GM20431 (cell line): ENCODE measurements at regions not wholly inside any gene's neighbourhood (a gene's known extent, or its start where the extent isn't known, plus 50 kb on each side); places are given as distances from the start of the nearest gene placed in this dataset.
"Not testable (repeated sequence)": the region's sequence is repeated elsewhere in the genome, so short reads cannot be mapped to it uniquely, and the experiment has no call there.

ENCODE experiments used
- in situ Hi-C: fragments of 300-500 bp; cut with MseI, MboI; formaldehyde crosslinking; loops from one replicate; pipeline ENCODE4 v1.15.0; 2020; ENCODE audit warnings: low sequenced_read_pairs; ENCODE audit not compliant: unreplicated experiment

- in situ Hi-C loops: no loop called here
Measured at GRCh38 chr6:165775721-165776120, 112.7 kb upstream of the PDE10A start.

DNA sequence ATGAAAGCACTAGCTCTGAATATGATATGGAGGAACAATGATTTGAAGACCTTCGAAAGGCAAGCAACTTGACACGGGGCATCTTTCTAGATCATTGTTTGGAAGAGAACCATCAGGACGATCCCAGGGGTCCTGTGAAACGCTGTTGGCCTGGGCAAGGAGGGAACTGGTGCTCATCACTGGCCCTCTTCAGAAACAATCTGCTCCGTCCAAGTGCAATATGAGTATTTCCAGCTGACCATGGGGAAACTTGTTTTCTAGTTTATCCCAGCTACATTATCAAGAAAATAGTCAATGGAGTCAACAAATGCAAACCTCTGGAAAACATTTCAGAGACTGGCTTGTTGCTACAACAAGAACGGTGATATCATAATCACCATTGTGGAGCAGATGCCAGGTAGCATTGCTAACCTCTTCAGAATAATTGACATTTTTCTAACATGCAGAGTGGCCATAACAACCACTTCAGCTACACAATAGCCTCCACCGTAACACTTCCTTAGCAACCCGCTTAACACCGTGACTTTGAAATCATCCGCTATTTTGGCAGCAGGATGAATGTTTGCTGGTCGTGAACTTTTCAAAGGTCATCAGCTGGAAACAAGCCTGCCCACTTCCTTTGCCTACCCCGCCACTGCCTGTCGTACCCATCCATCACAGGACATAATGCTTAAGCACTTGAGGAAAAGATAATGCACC is 112.0 kb upstream of the PDE10A start:
- in situ Hi-C loops: no loop called here

- in situ Hi-C loops: no loop called here
Measured at GRCh38 chr6:165770397-165771082, 107.5 kb upstream of the PDE10A start.

DNA sequence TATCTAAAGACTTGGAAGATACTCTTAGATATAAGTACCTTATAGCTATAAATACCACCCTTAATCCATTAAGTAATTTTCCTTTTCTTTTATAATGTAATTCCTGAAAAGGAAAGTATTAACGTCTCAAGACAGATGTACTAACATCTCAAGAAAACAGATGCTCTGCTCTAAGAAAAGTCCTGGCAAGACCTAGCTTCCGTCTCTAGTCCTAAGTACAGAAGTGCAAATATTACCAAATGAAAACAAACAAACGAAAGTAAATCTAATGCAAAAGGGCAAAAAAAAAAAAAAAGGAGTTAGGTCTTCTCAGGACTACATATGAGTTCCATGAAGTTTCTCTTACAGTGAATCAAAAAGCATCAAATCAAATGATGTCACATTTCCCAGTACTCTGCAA is 106.8 kb upstream of the PDE10A start:
- in situ Hi-C loops: no loop called here

DNA sequence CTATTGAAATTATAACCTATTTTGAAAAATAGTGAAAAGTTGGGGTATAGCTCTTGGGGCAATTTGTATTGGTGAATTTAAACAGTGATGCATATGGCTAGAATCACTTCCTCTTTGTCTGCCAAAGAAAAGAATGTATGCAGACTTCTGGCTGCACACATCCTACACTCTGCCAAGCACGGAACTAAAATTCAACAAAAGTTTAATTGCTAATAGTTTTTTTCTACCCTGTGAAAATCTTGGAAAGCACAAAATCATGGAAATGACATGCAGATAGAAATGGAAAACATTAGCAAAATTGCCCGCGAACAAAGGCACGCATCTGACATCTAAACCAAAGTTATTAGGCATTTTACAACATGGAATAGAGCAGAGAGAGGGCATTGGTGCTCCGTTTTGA is 106.4 kb upstream of the PDE10A start:
- in situ Hi-C loops: no loop called here

DNA sequence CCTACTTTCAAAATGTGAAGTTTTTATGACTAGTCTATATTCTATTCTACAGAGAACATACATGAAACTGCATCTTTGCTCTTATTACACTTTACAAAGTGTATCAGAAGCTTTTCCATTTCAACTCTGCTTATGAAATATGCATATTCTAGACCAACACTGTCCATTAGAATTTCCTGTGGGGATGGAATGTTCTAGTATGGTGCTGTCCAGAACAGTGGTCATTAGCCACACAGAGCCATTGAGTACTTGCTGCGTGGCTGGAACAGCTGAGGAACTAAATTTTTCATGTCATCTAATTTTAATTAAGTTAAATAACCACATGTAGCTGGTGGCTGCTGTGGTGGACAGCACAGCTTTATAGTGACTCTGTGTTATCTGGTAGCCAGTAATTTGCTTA is 105.9 kb upstream of the PDE10A start:
- in situ Hi-C loops: no loop called here

- in situ Hi-C loops: no loop called here
Measured at GRCh38 chr6:165767228-165767627, 104.2 kb upstream of the PDE10A start.

DNA sequence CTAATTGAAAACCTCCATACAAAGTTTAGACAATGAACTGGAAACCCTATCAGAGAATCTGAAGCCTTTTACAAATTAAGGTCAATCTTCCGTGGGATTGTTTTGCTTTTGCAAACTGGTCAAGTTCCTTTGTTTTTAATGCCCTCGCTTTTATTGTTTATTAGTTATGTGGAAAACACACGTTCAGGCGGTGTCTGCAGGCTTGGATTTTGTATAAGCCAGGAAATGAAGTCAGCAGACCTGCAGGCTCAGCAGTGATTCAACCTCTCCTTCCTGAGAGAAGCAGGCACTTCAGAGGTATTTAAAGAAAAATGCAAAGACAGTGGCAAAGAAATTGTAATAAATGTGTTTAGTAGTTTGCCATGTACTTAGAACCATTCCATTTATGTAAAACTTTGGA is 103.4 kb upstream of the PDE10A start:
- in situ Hi-C loops: no loop called here

GRCh38 chr6:165766026-165766425 is 103.0 kb upstream of the PDE10A start:
- in situ Hi-C loops: no loop called here

GRCh38 chr6:165765256-165765655 is 102.2 kb upstream of the PDE10A start:
- in situ Hi-C loops: not testable (repeated sequence)

GRCh38 chr6:165762876-165763275 is 99.8 kb upstream of the PDE10A start:
- in situ Hi-C loops: no loop called here

- in situ Hi-C loops: no loop called here
Measured at GRCh38 chr6:165762125-165762524, 99.1 kb upstream of the PDE10A start.

DNA sequence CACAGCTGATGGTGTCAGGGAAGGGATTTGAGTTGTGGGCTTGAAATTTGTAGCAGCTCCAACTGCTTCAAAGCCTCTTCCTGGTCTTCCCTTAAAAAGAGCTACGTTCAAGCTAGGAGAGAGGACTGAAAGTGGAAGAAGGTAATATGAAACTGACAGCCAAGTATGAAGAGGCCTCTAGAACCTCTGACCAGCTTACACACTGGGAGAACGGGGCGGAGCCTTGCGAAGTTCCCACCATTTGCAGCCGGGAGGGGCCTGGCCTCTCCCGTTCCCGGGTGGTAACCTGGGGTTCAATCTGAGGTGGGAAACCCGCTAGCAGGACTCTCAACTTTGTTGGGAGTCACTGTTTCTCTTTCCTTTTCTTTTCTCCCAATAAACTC is 97.8 kb upstream of the PDE10A start:
- in situ Hi-C loops: no loop called here

- in situ Hi-C loops: no loop called here
Measured at GRCh38 chr6:165760126-165760802, 97.2 kb upstream of the PDE10A start.

DNA sequence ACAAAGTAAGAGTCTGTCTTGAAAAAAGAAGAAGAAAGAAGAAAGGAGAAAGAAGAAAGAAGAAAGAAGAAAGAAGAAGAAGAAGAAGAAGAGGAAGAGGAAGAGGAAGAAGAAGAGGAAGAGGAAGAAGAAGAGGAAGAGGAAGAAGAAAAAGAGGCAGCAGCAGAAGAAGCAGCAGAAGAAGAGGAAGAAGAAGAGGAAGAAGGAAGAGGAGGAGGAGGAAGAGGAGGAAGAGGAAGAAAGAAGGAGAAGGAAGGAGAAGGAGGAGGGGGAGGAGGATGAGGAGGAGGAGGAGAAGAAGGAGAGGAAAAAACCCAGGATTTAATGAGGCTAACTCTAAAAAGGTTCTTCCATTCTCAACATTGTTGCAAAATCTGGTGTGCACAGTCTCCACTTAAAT is 95.4 kb upstream of the PDE10A start:
- in situ Hi-C loops: no loop called here

GRCh38 chr6:165755583-165755982 is 92.5 kb upstream of the PDE10A start:
- in situ Hi-C loops: no loop called here

- in situ Hi-C loops: no loop called here
Measured at GRCh38 chr6:165753506-165753905, 90.5 kb upstream of the PDE10A start.

GRCh38 chr6:165752451-165752850 is 89.4 kb upstream of the PDE10A start:
- in situ Hi-C loops: no loop called here

DNA sequence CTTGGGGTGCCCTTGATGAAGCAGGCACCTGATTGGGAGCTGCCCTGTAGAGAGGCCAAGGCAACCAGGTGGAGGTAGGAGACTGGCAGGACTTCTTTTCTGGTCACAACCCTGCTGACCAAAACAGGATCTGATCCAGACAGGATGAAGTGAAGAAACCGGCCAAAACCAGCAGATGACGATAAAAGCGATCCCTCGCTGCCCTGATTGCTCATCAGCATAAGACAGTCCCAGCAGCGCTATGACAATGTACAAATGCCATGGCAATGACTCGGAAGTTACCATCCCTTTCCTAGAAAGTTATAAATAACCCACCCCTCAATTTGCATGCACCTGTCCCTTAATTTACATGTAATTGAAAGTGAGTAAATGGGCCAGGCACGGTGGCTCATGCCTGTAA is 88.4 kb upstream of the PDE10A start:
- in situ Hi-C loops: no loop called here

DNA sequence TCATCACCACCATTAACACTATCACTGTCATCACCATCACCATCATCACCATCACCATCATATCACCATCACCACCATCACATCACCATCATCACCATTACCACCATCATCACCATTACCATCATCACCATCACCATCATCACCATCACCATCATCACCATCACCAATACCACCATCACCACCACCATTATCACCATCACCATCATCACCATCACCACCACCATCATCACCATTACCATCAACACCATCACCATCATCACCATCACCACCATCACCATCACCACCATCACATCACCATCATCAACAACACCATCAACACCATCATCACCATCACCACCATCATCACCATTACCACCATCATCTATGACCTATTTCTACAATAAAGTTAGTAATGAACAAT is 86.1 kb upstream of the PDE10A start:
- in situ Hi-C loops: no loop called here

DNA sequence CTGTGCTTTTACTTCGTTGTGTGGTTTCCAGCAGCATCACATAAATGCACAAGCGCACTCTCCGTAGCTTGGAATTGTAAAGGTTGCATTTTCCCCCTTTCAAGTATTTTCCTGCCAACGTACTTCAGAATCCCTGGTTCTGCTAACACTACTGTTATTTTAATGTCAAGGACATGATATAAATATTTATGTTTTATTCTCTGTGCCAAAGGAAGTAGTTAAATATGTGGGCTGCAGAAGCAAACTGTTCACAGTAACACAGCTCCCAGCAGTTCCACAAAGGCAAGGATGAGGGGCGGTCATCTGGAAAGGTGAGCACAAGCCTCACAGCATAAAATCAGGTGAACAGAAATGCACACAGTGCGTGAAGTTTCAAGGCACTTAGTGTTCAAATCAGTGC is 85.3 kb upstream of the PDE10A start:
- in situ Hi-C loops: no loop called here
